ENCODE measurements at regions not wholly inside any gene's neighbourhood (a gene's known extent, or its start where the extent isn't known, plus 50 kb on each side); places are given as distances from the start of the nearest gene placed in this dataset.

DNA sequence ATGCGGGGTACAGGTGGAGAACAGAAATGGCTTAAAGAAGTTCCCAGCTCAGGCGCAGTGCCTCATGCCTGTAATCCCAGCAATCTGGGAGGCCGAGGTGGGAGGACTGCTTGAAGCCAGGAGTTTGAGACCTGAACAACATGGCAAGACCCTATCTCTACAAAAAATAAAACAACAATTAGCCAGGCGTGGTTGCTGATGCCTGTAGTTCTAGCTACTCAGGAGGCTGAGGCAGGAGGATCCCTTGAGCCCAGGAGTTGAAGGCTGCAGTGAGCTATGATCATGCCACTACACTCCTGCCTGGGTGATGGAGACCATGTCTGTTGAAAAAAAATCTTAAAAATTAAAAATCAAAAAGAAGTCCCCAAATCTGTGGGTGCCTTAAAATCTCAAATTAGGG, 228.3 kb upstream of the WSB1 start:
- Histone ChIP-seq H3K27ac (no peak overlapping the region), H3K27me3 (replicated peaks) (no peaks in the 10 kb centered on the region), H3K4me3 (ENCODE audit: low read depth, low read length) (no peak overlapping the region), H3K36me3 (replicated peaks) (no peaks in the 10 kb centered on the region)
- TF ChIP-seq, protein P1, sequence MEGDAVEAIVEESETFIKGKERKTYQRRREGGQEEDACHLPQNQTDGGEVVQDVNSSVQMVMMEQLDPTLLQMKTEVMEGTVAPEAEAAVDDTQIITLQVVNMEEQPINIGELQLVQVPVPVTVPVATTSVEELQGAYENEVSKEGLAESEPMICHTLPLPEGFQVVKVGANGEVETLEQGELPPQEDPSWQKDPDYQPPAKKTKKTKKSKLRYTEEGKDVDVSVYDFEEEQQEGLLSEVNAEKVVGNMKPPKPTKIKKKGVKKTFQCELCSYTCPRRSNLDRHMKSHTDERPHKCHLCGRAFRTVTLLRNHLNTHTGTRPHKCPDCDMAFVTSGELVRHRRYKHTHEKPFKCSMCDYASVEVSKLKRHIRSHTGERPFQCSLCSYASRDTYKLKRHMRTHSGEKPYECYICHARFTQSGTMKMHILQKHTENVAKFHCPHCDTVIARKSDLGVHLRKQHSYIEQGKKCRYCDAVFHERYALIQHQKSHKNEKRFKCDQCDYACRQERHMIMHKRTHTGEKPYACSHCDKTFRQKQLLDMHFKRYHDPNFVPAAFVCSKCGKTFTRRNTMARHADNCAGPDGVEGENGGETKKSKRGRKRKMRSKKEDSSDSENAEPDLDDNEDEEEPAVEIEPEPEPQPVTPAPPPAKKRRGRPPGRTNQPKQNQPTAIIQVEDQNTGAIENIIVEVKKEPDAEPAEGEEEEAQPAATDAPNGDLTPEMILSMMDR (IDR thresholded peaks at IDR 0.05; ENCODE audit: low read depth, low read length, missing control alignments): no peak
- DNase-seq: no peak
- in situ Hi-C loops (cut with HindIII; ENCODE audit: low pct_ligation_motif_present, low sequenced_read_pairs): no loop called here

DNA sequence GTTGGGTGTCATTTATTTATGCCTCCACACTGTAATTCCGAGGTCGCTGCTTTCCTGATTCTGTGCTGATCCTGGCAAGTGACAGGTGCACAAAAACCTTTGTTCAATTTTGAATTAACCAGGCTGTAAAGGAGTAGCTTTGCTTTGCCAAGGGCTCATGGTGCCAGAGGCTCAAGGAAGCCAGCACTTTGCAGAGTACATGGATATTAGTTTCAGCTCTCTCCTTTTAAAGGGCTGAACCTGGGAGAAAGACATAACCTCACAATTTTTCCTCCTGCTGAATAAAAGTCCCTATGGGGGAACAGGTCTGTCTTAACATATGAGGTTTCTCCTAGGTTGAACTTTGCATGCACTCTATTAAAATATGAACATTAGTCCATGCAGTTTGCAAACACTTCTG, 227.6 kb upstream of the WSB1 start:
- Histone ChIP-seq H3K27ac (no peak overlapping the region), H3K4me3 (ENCODE audit: low read depth, low read length) (no peak overlapping the region), H3K36me3 (replicated peaks) (no peaks in the 10 kb centered on the region), H3K27me3 (replicated peaks) (no peaks in the 10 kb centered on the region)
- TF ChIP-seq, protein P1 (IDR thresholded peaks at IDR 0.05; ENCODE audit: low read depth, low read length, missing control alignments): no peak
- in situ Hi-C loops (cut with HindIII; ENCODE audit: low pct_ligation_motif_present, low sequenced_read_pairs): no loop called here
- DNase-seq: no peak

DNA sequence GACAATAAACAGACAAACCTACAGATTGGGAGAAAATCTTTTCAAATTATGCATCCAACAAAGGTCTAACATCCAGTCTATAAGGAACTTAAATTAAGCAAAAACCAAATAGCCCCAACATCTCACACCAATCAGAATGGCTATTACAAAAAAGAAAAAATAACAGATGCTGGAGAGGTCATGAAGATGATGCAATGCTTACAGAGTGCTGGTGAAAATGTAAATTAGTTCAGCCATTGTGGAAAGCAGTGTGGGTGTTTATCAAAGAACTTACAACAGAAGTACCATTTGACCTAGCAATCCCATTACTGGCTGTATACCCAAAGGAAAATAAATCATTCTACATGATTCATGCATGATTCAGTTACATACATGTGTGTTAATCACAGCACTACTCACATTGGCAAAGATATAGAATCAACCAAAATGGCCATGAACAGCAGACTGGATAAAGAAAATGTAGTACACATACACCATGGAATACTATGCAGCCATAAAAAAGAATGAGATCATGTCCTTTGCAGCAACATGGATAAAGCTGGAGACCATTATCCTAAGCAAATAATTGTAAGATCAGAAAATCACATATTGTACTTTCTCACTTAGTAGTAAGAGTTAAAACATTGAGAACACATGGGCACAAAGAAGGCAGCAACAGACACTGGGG, 223.9 kb upstream of the WSB1 start:
- no peak for DNase-seq
- H3K27me3 ChIP-seq (replicated peaks): no peaks in the 10 kb centered on the region
- TF ChIP-seq, protein P1 (IDR thresholded peaks at IDR 0.05; ENCODE audit: low read depth, low read length, missing control alignments): no peak
- no peaks in the 10 kb centered on the region for H3K36me3 ChIP-seq (replicated peaks)
- H3K4me3 ChIP-seq (ENCODE audit: low read depth, low read length): no peak overlapping the region
- no peak overlapping the region for H3K27ac ChIP-seq
- in situ Hi-C loops (cut with HindIII; ENCODE audit: low pct_ligation_motif_present, low sequenced_read_pairs): no loop called here

DNA sequence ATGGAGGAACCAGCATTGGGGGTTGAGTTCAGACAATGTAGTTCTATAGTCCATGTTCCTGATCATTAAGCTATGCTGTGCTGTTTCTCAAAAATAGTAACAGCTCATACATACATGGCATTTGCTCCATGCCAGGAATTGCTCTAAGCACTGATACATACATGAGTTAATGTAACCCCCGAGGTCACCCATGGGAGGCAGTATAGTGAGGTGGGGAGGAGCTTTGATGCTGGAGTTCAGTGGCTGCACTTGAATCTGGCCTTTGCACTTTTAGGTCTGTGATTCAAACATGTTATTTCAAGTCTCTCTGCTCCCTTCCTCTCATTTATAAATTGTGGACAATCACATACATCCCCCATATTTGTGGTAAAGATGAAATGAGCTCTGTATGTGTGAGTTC, 223.1 kb upstream of the WSB1 start:
- no peak overlapping the region for H3K4me3 ChIP-seq (ENCODE audit: low read depth, low read length)
- no peaks in the 10 kb centered on the region for H3K36me3 ChIP-seq (replicated peaks)
- no peak for DNase-seq
- in situ Hi-C loops (cut with HindIII; ENCODE audit: low pct_ligation_motif_present, low sequenced_read_pairs): no loop called here
- H3K27me3 ChIP-seq (replicated peaks): no peaks in the 10 kb centered on the region
- TF ChIP-seq, protein P1 (IDR thresholded peaks at IDR 0.05; ENCODE audit: low read depth, low read length, missing control alignments): no peak
- H3K27ac ChIP-seq: no peak overlapping the region

DNA sequence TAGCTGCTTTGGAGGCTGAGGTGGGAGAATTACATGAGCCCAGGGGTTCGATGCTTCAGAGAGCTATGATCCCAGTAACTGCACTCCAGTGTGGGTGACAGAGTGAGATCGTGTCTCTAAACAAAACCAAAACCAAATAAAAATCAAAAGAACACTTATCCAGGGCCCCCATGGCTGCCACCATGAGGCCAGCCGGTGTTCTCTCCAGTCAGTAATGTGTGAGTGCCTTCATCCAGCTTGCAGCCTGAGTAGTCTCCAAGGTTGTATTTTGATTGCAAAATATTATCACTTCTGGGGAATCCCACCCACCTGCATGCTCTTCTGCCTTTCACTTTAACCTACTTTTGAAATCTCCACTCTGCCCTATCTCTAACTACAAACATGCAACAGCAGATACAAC, 221.0 kb upstream of the WSB1 start:
- H3K4me3 ChIP-seq (ENCODE audit: low read depth, low read length): no peak overlapping the region
- H3K27me3 ChIP-seq (replicated peaks): no peaks in the 10 kb centered on the region
- no peak for DNase-seq
- H3K36me3 ChIP-seq (replicated peaks): no peaks in the 10 kb centered on the region
- in situ Hi-C loops (cut with HindIII; ENCODE audit: low pct_ligation_motif_present, low sequenced_read_pairs): no loop called here
- H3K27ac ChIP-seq: no peak overlapping the region
- TF ChIP-seq, protein P1 (IDR thresholded peaks at IDR 0.05; ENCODE audit: low read depth, low read length, missing control alignments): no peak

DNA sequence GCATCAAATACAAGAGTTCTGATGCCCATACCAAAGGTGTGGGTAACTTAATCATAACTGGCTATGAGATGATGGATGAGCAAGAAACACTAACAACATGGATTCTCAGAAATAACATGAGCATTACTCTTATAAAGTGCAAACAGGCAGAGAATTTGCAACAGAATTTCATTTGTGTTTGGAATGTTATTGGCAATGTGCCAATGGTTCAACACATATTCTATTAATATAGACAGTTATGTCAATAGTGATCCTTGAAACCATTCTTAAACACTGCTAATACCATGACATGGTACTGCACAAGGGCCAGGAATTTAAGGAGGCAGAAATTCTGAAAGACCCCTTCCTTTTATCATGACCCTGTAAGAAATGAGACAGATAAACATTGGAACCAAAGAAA, 217.1 kb upstream of the WSB1 start:
- in situ Hi-C loops (cut with HindIII; ENCODE audit: low pct_ligation_motif_present, low sequenced_read_pairs): no loop called here

More for the DNA sequence above, 217.1 kb upstream of the WSB1 start:
- Histone ChIP-seq H3K4me3 (ENCODE audit: low read depth, low read length) (no peak overlapping the region), H3K36me3 (replicated peaks) (no peaks in the 10 kb centered on the region), H3K27me3 (replicated peaks) (no peaks in the 10 kb centered on the region), H3K27ac (no peak overlapping the region)
- DNase-seq: no peak
- TF ChIP-seq, protein P1 (IDR thresholded peaks at IDR 0.05; ENCODE audit: low read depth, low read length, missing control alignments): no peak

Measured in brain microvascular endothelial cell (primary cell).